SKM-1 (cell line): ENCODE measurements at regions not wholly inside any gene's neighbourhood (a gene's known extent, or its start where the extent isn't known, plus 50 kb on each side); places are given as distances from the start of the nearest gene placed in this dataset.
"Not testable (repeated sequence)": the region's sequence is repeated elsewhere in the genome, so short reads cannot be mapped to it uniquely, and the experiment has no call there.

Experiments used
- DNase-seq: peaks from one replicate; lab custom pipeline; 2025; ENCODE audit not compliant: unreplicated experiment; lab: John Stamatoyannopoulos, UW

GRCh38 chr5:88092958-88093605 is 175.6 kb downstream of the TMEM161B start:
- no peak for DNase-seq

- no peak for DNase-seq
These were observed 176.3 kb downstream of the TMEM161B start for GRCh38 chr5:88092358-88092757.

GRCh38 chr5:88090506-88090905 is 178.1 kb downstream of the TMEM161B start:
- DNase-seq = no peak

- no peak for DNase-seq
These were observed 178.8 kb downstream of the TMEM161B start for GRCh38 chr5:88089719-88090390.

- DNase-seq = no peak
These were observed 183.2 kb downstream of the TMEM161B start for GRCh38 chr5:88085462-88085861.

- DNase-seq = no peak
These were observed 186.8 kb downstream of the TMEM161B start for GRCh38 chr5:88081877-88082276.

GRCh38 chr5:88063813-88064212 is 204.8 kb downstream of the TMEM161B start:
- DNase-seq = no peak

- DNase-seq = no peak
These were observed 208.5 kb downstream of the TMEM161B start for GRCh38 chr5:88060194-88060593.

GRCh38 chr5:88058625-88059024 is 210.0 kb downstream of the TMEM161B start:
- no peak for DNase-seq

GRCh38 chr5:88052468-88052867 is 216.2 kb downstream of the TMEM161B start:
- not testable (repeated sequence) for DNase-seq

GRCh38 chr5:88051148-88051547 is 217.5 kb downstream of the TMEM161B start:
- no peak for DNase-seq

GRCh38 chr5:88049737-88050136 is 218.9 kb downstream of the TMEM161B start:
- no peak for DNase-seq

- DNase-seq = no peak
These were observed 219.5 kb downstream of the TMEM161B start for GRCh38 chr5:88049156-88049555.

GRCh38 chr5:88045931-88046461 is 222.6 kb downstream of the TMEM161B start:
- no peak for DNase-seq

- no peak for DNase-seq
These were observed 223.5 kb downstream of the TMEM161B start for GRCh38 chr5:88045165-88045564.

- DNase-seq = no peak
These were observed 234.1 kb downstream of the TMEM161B start for GRCh38 chr5:88034520-88034919.

- no peak for DNase-seq
These were observed 235.5 kb downstream of the TMEM161B start for GRCh38 chr5:88033191-88033590.

GRCh38 chr5:88029011-88029410 is 239.6 kb downstream of the TMEM161B start:
- no peak for DNase-seq

- DNase-seq = no peak
These were observed 247.5 kb downstream of the TMEM161B start for GRCh38 chr5:88021141-88021540.

GRCh38 chr5:88014984-88015383 is 253.7 kb downstream of the TMEM161B start:
- not testable (repeated sequence) for DNase-seq

- no peak for DNase-seq
These were observed 267.8 kb downstream of the TMEM161B start for GRCh38 chr5:88000877-88001276.

GRCh38 chr5:87997662-87998061 is 271.0 kb downstream of the TMEM161B start:
- DNase-seq = no peak
